Parathyroid adenoma (tissue), 2 donors: ENCODE measurements at regions not wholly inside any gene's neighbourhood (a gene's known extent, or its start where the extent isn't known, plus 50 kb on each side); places are given as distances from the start of the nearest gene placed in this dataset.
A peak's percentile ranks its signal among the peaks of the same experiment; 100 is the strongest.

Experiments
- H2AFZ ChIP-seq: fragments of 300-600 bp; sonication (generic); one replicate; pipeline ENCODE4 v1.7.0; 2017; ENCODE audit warnings: antibody characterized with exemption, mild to moderate bottlenecking
- H3K27ac ChIP-seq: fragments of 300-600 bp; sonication (generic); one replicate; pipeline ENCODE4 v1.7.0; 2017
- H3K27me3 ChIP-seq: fragments of 300-600 bp; sonication (generic); one replicate; pipeline ENCODE4 v1.7.0; 2017; ENCODE audit warnings: low read length; ENCODE audit not compliant: control insufficient read depth, insufficient read depth
- H3K36me3 ChIP-seq: fragments of 300-600 bp; sonication (generic); one replicate; pipeline ENCODE4 v1.7.0; 2017; ENCODE audit warnings: low read length; ENCODE audit not compliant: control insufficient read depth, insufficient read depth
- H3K4me1 ChIP-seq: fragments of 300-600 bp; sonication (generic); one replicate; pipeline ENCODE4 v1.7.0; 2017; ENCODE audit warnings: control low read depth
- H3K4me2 ChIP-seq: fragments of 300-600 bp; sonication (generic); one replicate; pipeline ENCODE4 v1.7.0; 2017; ENCODE audit warnings: low read length
- H3K4me3 ChIP-seq: fragments of 300-600 bp; sonication (generic); one replicate; pipeline ENCODE4 v1.7.0; 2017; ENCODE audit warnings: low read depth, low read length
- H3K79me2 ChIP-seq: fragments of 300-600 bp; sonication (generic); one replicate; pipeline ENCODE4 v1.7.0; 2017; ENCODE audit warnings: control low read depth
- H3K9ac ChIP-seq: fragments of 300-600 bp; sonication (generic); one replicate; pipeline ENCODE4 v1.7.0; 2017; ENCODE audit warnings: mild to moderate bottlenecking
- H3K9me3 ChIP-seq: fragments of 300-600 bp; sonication (generic); one replicate; pipeline ENCODE4 v1.7.0; 2017; ENCODE audit warnings: low read length; ENCODE audit not compliant: control insufficient read depth
- TF ChIP-seq, protein P1 (sequence below): fragments of 300-600 bp; sonication (generic); IDR thresholded peaks from one replicate; pipeline ENCODE4 v1.7.0; 2017; ENCODE audit warnings: antibody characterized with exemption, mild to moderate bottlenecking
- donor health status: primary hyperparathyroidism.

GRCh38 chr19:29131456-29131855 is 81.5 kb downstream of the UQCRFS1 start:
- TF ChIP-seq, protein P1, sequence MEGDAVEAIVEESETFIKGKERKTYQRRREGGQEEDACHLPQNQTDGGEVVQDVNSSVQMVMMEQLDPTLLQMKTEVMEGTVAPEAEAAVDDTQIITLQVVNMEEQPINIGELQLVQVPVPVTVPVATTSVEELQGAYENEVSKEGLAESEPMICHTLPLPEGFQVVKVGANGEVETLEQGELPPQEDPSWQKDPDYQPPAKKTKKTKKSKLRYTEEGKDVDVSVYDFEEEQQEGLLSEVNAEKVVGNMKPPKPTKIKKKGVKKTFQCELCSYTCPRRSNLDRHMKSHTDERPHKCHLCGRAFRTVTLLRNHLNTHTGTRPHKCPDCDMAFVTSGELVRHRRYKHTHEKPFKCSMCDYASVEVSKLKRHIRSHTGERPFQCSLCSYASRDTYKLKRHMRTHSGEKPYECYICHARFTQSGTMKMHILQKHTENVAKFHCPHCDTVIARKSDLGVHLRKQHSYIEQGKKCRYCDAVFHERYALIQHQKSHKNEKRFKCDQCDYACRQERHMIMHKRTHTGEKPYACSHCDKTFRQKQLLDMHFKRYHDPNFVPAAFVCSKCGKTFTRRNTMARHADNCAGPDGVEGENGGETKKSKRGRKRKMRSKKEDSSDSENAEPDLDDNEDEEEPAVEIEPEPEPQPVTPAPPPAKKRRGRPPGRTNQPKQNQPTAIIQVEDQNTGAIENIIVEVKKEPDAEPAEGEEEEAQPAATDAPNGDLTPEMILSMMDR: no peak

GRCh38 chr19:29129148-29129547 is 83.8 kb downstream of the UQCRFS1 start:
- Histone ChIP-seq H3K79me2 (no peaks in the 10 kb centered on the region), H3K9ac (no peak overlapping the region), H3K36me3 (no peaks in the 10 kb centered on the region), H3K4me3 (no peak overlapping the region), H3K9me3 (no peaks in the 10 kb centered on the region), H3K27me3 (no peaks in the 10 kb centered on the region), H3K4me2 (no peak overlapping the region), H3K4me1 (no peaks in the 10 kb centered on the region), H3K27ac (no peak overlapping the region), H2AFZ (no peak overlapping the region)
- TF ChIP-seq, protein P1: no peak

More at GRCh38 chr19:29131456-29131855, 81.5 kb downstream of the UQCRFS1 start:
- Histone ChIP-seq H2AFZ (no peak overlapping the region), H3K9me3 (no peaks in the 10 kb centered on the region), H3K9ac (no peak overlapping the region), H3K4me2 (no peak overlapping the region), H3K4me1 (no peaks in the 10 kb centered on the region), H3K27ac (no peak overlapping the region), H3K36me3 (no peaks in the 10 kb centered on the region), H3K4me3 (no peak overlapping the region), H3K27me3 (no peaks in the 10 kb centered on the region), H3K79me2 (no peaks in the 10 kb centered on the region)

DNA sequence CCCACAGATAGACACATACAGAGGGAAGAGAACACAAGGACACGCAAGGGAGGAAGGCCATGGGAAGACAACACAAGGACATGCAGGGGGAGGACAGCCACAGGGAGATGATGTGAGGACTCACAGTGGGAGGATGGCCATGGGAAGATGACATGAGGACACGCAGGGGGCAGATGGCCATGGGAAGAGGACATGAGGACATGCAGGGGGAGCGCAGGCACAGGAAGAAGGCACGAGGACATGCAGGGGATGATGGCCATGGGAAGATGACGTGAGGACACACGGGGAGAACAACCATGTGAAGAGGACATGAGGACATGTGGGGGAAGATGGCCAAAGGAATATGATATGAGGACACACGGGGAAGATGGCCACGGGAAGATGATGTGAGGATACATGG is 84.7 kb downstream of the UQCRFS1 start:
- Histone ChIP-seq H3K9me3 (no peaks in the 10 kb centered on the region), H3K4me3 (no peak overlapping the region), H3K27ac (no peak overlapping the region), H2AFZ (no peak overlapping the region), H3K27me3 (no peaks in the 10 kb centered on the region), H3K79me2 (no peaks in the 10 kb centered on the region), H3K4me2 (no peak overlapping the region), H3K36me3 (no peaks in the 10 kb centered on the region), H3K4me1 (no peaks in the 10 kb centered on the region), H3K9ac (no peak overlapping the region)
- TF ChIP-seq, protein P1: no peak

- Histone ChIP-seq H3K36me3 (no peaks in the 10 kb centered on the region), H3K4me2 (no peak overlapping the region), H3K4me1 (no peaks in the 10 kb centered on the region), H3K9me3 (no peaks in the 10 kb centered on the region), H2AFZ (no peak overlapping the region), H3K4me3 (no peak overlapping the region), H3K27ac (no peak overlapping the region), H3K79me2 (no peaks in the 10 kb centered on the region), H3K9ac (no peak overlapping the region), H3K27me3 (no peaks in the 10 kb centered on the region)
- TF ChIP-seq, protein P1: no peak
Measured at GRCh38 chr19:29122185-29122584, 90.8 kb downstream of the UQCRFS1 start.

- H3K9ac ChIP-seq: no peak overlapping the region
- no peaks in the 10 kb centered on the region for H3K79me2 ChIP-seq
- H3K4me3 ChIP-seq: no peak overlapping the region
- TF ChIP-seq, protein P1: peak; percentile 16
- H3K9me3 ChIP-seq: no peaks in the 10 kb centered on the region
- no peaks in the 10 kb centered on the region for H3K27me3 ChIP-seq
- no peak overlapping the region for H2AFZ ChIP-seq
- no peak overlapping the region for H3K27ac ChIP-seq
- H3K4me1 ChIP-seq: no peaks in the 10 kb centered on the region
- no peaks in the 10 kb centered on the region for H3K36me3 ChIP-seq
- H3K4me2 ChIP-seq: no peak overlapping the region
Measured at GRCh38 chr19:29121684-29122083, 91.3 kb downstream of the UQCRFS1 start.
